CD1c-positive myeloid dendritic cell (primary cell): ENCODE measurements at regions not wholly inside any gene's neighbourhood (a gene's known extent, or its start where the extent isn't known, plus 50 kb on each side); places are given as distances from the start of the nearest gene placed in this dataset.

Experiments
- DNase-seq: peaks from one replicate; pipeline ENCODE4 v3.0.0-alpha.2; 2016; ENCODE audit errors: extremely low spot score

- no peak for DNase-seq
These were observed 51.8 kb upstream of the NDUFB4 start for GRCh38 chr3:120544361-120544760.

- no peak for DNase-seq
These were observed 59.5 kb upstream of the NDUFB4 start for GRCh38 chr3:120536642-120537041.

GRCh38 chr3:120532969-120533368, 63.2 kb upstream of the NDUFB4 start:
- no peak for DNase-seq

- DNase-seq = no peak
These were observed 68.0 kb upstream of the NDUFB4 start for GRCh38 chr3:120528163-120528562.

GRCh38 chr3:120526011-120526870, 69.9 kb upstream of the NDUFB4 start:
- DNase-seq = no peak

GRCh38 chr3:120524171-120524923, 71.8 kb upstream of the NDUFB4 start:
- no peak for DNase-seq

GRCh38 chr3:120516136-120516535, 65.3 kb upstream of the FSTL1 start:
- no peak for DNase-seq

- no peak for DNase-seq
These were observed 61.9 kb upstream of the FSTL1 start for GRCh38 chr3:120512655-120513054.

GRCh38 chr3:120506828-120507774, 56.3 kb upstream of the FSTL1 start:
- peak; percentile 51 for DNase-seq

GRCh38 chr3:120506076-120506827, 55.5 kb upstream of the FSTL1 start:
- DNase-seq = no peak

GRCh38 chr3:120503727-120504616, 53.2 kb upstream of the FSTL1 start:
- DNase-seq = no peak

- no peak for DNase-seq
These were observed 51.3 kb upstream of the FSTL1 start for GRCh38 chr3:120502116-120502515.
